SIG-M5 treated with dmso at 0.1 percent for 504 hours (cell line): ENCODE measurements at regions not wholly inside any gene's neighbourhood (a gene's known extent, or its start where the extent isn't known, plus 50 kb on each side); places are given as distances from the start of the nearest gene placed in this dataset.

Experiments used
- DNase-seq: peaks from one replicate; lab custom pipeline; 2025; ENCODE audit not compliant: unreplicated experiment; lab: John Stamatoyannopoulos, UW

- DNase-seq, result no peak
Observed at GRCh38 chr5:155068616-155069100, 55.1 kb downstream of the KIF4B start.

- DNase-seq, result no peak
Observed at GRCh38 chr5:155069961-155070360, 56.4 kb downstream of the KIF4B start.

DNA sequence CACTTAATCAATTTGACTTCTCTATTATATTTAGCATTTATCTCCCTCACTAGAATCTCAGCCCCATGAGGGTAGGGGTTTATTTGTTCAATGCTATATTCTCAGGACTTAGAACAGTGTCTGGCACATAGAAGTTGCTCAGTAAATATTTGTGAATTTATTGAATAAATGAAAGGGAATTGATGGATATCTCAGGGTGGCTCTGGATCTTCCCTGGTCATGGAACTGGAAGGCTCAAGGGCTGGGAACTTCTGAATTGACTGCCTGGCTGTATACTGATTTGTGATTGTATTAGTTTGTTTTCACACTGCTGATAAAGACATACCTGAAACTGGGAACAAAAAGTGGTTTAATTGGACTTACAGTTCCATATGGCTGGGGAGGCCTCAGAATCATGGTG is 57.2 kb downstream of the KIF4B start:
- no peak for DNase-seq

DNA sequence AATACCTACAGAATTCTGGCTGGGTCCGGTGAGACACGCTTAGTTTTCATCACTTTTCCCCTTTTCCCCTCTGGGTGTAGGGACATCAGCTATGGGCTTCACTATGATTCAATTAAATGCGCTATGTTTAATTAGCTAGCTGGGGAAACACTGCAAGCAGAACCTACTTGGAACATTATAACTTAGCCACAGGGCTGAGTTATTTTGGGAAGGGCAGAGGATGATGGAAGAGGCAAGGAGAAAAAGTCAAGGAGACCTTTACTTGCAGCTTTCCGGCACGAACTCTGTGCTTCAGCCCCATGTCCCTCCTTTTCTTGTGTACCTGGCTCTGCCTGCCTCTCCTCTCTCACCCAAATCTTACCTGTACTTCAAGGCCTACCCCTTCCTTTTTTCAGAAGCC is 62.8 kb downstream of the KIF4B start:
- no peak for DNase-seq

GRCh38 chr5:155079698-155080097 is 66.1 kb downstream of the KIF4B start:
- no peak for DNase-seq

GRCh38 chr5:155080721-155081120 is 67.2 kb downstream of the KIF4B start:
- no peak for DNase-seq

- no peak for DNase-seq
Observed at GRCh38 chr5:155081618-155082017, 68.1 kb downstream of the KIF4B start.

GRCh38 chr5:155082401-155082800 is 68.8 kb downstream of the KIF4B start:
- no peak for DNase-seq

GRCh38 chr5:155085282-155085989 is 71.9 kb downstream of the KIF4B start:
- peak; percentile 39 for DNase-seq

GRCh38 chr5:155087036-155087435 is 73.5 kb downstream of the KIF4B start:
- DNase-seq, result no peak

DNA sequence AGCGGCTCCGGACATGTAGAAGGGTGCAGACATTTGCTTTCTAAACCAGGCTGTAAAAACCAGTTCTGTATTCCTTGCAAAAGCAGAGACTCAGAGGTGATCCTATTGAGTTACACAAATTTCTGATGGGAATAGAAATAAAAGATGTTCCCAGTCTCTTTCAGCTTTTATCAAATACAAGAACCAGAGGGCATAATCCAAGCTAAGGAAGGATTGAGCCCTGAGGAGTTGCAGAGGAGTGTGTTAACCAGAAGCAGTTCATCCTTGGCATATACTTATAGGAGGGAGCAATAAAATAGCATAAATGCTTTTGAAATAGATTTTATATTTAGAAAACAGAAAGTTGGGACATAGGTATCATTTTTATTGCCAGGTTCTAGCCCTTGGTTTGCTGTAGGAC is 75.3 kb downstream of the KIF4B start:
- no peak for DNase-seq

DNA sequence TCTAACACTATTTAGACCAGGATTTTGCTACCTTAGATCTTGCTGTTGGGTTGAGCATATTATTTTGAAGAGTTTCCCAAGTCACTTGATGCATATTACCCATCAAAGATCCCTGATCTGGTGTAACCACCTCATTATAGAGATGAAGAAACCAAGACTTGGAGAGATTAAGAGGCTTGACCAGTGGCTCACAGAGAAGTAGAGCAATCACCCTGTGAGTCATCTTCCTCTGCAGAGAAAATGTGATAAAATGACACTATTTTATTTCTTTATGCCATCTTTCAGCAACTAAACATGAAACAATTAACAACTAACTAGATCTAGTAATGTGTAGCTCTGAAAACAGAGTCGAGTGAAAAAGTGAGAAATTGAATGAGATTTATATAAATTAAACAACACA is 76.1 kb downstream of the KIF4B start:
- DNase-seq, result no peak

DNA sequence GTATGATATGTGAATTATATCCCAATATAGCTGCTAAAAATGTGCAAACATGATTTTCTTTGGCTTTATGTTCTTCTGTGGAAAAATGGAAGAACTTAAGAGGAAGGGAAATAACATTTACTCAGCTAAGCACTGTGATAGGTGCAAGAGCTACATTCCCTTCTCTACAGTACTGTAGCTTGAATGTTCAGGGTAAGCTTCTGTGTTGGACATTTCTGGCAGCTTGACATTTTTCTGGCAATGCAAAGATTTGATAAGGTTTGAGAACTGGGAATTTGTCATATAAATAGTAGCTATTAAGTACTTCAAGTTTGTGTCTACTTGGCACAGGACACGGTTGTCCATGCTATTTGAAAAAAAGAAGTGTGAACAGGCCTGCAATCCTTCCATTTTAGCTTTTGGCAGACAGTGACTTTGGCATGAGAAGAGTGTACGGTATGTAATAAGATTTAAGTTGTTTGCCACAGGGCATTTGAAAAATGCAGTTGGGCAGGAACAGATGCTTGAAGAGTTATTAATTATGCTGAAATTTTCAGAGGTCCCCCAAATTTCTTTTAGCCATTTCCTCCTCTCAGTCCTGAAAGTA is 77.6 kb downstream of the KIF4B start:
- DNase-seq, result no peak

GRCh38 chr5:155091768-155092717 is 78.5 kb downstream of the KIF4B start:
- peak; percentile 34 for DNase-seq

- peak; percentile 77 for DNase-seq
Observed at GRCh38 chr5:155094455-155094854, 80.9 kb downstream of the KIF4B start.

DNA sequence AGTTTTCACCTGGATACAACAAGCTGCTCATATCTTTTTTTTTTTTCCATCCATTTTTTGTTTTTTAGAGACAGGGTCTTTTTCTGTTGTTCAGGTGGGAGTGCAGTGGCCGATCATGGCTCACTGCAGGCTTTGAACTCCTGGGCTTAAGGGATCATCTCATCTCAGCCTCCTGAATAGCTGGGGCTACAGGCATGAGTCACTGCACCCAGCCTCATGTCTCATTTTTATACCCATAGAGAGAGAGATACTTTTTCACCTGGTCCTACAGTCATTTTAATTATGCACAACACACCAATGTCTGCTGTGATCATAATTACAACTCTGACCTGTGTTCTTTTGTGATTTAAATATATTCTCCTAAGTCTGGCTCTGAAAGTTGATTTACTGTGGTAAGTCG is 84.4 kb downstream of the KIF4B start:
- no peak for DNase-seq

GRCh38 chr5:155098433-155098832 is 84.9 kb downstream of the KIF4B start:
- no peak for DNase-seq

- no peak for DNase-seq
Observed at GRCh38 chr5:155101697-155102096, 88.1 kb downstream of the KIF4B start.

DNA sequence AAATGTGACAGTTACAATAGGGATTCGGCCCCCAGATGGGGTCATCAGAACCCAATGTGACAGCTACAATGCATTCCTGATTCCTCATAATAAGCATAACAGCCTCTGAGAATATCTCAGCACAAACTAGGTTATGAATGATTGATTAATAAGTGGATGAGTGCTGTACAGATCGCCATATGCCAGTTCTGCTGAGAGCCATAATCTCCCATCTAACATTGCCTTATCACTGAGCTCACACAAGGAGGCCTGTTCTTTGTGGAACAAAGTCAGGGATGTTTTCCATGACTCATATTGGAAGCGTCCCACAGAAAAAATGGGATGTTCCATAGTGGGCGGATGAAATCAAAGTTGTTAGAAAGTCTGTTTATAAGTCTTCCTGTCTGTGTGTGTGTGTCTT is 89.6 kb downstream of the KIF4B start:
- no peak for DNase-seq

- no peak for DNase-seq
Observed at GRCh38 chr5:155104441-155104840, 90.9 kb downstream of the KIF4B start.

DNA sequence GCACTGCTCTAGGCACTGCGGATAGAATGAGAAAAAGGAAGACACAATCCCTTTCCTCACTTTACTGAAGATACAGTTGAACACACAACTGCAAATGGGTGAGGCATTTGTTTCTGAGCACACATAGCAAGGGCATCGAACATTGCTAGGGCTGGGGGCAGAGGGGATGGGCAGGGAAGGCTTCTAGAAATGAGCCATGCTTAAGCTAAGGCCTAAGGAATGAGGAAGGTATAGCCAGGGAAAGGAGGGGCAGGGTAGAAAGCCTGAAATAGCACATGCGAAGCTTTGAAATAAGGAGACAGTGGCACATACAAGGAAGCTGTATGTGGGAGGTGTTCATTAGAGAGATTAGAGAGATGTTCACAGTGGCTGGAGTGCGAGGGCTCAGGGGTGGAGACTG is 92.7 kb downstream of the KIF4B start:
- DNase-seq, result no peak

DNA sequence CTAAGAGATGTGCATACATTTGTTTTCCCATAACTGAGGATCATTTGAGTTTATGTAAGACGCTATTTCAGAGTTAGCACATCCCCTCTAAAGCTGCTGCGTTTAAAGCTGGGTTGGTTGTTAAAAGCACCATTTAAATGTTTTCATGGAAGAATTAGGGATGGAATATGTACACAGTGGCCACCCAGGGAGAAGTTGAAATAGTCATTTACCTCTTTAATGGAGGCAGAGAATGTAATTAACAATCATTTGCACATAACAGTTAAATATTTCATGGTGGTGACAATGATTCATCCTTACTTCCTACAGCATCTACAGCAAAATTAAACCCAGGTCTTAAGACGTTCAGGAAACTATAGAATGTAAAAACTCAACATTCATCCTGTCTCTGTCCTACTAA is 100.3 kb downstream of the KIF4B start:
- DNase-seq, result no peak
